Activated gamma-delta T cell (primary cell): ENCODE measurements at regions not wholly inside any gene's neighbourhood (a gene's known extent, or its start where the extent isn't known, plus 50 kb on each side); places are given as distances from the start of the nearest gene placed in this dataset.

ENCODE experiments used
- DNase-seq: peaks from one replicate; lab custom pipeline; 2025; lab: John Stamatoyannopoulos, UW

- no peak for DNase-seq
Measured at GRCh38 chr3:56864918-56865524, 63.3 kb upstream of the ARHGEF3 start.

GRCh38 chr3:56864090-56864489, 62.3 kb upstream of the ARHGEF3 start:
- DNase-seq = no peak

GRCh38 chr3:56862352-56863062, 60.8 kb upstream of the ARHGEF3 start:
- DNase-seq = no peak

- DNase-seq = no peak
Measured at GRCh38 chr3:56861511-56861910, 59.8 kb upstream of the ARHGEF3 start.

GRCh38 chr3:56860939-56861338, 59.2 kb upstream of the ARHGEF3 start:
- DNase-seq = no peak

- DNase-seq = no peak
Measured at GRCh38 chr3:56860351-56860750, 58.6 kb upstream of the ARHGEF3 start.

GRCh38 chr3:56858331-56858730, 56.6 kb upstream of the ARHGEF3 start:
- no peak for DNase-seq

GRCh38 chr3:56857178-56857577, 55.4 kb upstream of the ARHGEF3 start:
- no peak for DNase-seq

- DNase-seq = no peak
Measured at GRCh38 chr3:56856752-56857151, 55.0 kb upstream of the ARHGEF3 start.

GRCh38 chr3:56855856-56856512, 54.2 kb upstream of the ARHGEF3 start:
- no peak for DNase-seq

GRCh38 chr3:56854856-56855611, 53.3 kb upstream of the ARHGEF3 start:
- no peak for DNase-seq

GRCh38 chr3:56851966-56852884, 50.5 kb upstream of the ARHGEF3 start:
- no peak for DNase-seq
